CD4-positive, alpha-beta memory T cell (primary cell): ENCODE measurements at regions not wholly inside any gene's neighbourhood (a gene's known extent, or its start where the extent isn't known, plus 50 kb on each side); places are given as distances from the start of the nearest gene placed in this dataset.
"Not testable (repeated sequence)": the region's sequence is repeated elsewhere in the genome, so short reads cannot be mapped to it uniquely, and the experiment has no call there.

ENCODE experiments used
- CTCF ChIA-PET: fragments of 350-600 bp; sonication (Branson Sonifier 250); formaldehyde crosslinking; loops from one replicate; lab custom pipeline; 2021; ENCODE audit warnings: inconsistent platforms; ENCODE audit not compliant: partially characterized antibody; lab: Charles Lee
- POLR2A ChIA-PET: fragments of 350-600 bp; sonication (Branson Sonifier 250); formaldehyde crosslinking; loops from one replicate; lab custom pipeline; 2021; ENCODE audit not compliant: partially characterized antibody; lab: Charles Lee
- DNase-seq, 5 donors: peaks; one replicate each; pipeline versions ENCODE4 v3.0.0 to v3.0.0-alpha.2; 2020 to 2022; ENCODE audit warnings: mixed read lengths in 1 of 5
- H3K27ac ChIP-seq: one replicate; pipeline ENCODE4 v1.7.0; 2013; ENCODE audit warnings: low read depth, low read length
- H3K27me3 ChIP-seq: 2 replicates; pipeline ENCODE4 v1.7.0; 2013; ENCODE audit warnings: mild to moderate bottlenecking, low read length, moderate library complexity; ENCODE audit not compliant: insufficient read depth
- H3K36me3 ChIP-seq: 2 replicates; pipeline ENCODE4 v1.7.0; 2013; ENCODE audit warnings: mild to moderate bottlenecking, low read length, moderate library complexity; ENCODE audit not compliant: insufficient read depth
- H3K4me1 ChIP-seq: 2 replicates; pipeline ENCODE4 v1.7.0; 2013; ENCODE audit warnings: mild to moderate bottlenecking, low read length, moderate library complexity; ENCODE audit not compliant: insufficient read depth
- H3K4me3 ChIP-seq, 2 donors: one replicate each; pipeline ENCODE4 v1.7.0; 2013; ENCODE audit warnings: low read length in 2 of 2, mild to moderate bottlenecking in 1 of 2
- H3K9me3 ChIP-seq, 2 donors: one replicate each; pipeline ENCODE4 v1.7.0; 2013; ENCODE audit warnings: low read length in 2 of 2, control low read depth in 1 of 2; ENCODE audit not compliant: control insufficient read depth in 1 of 2
- H3K27ac Mint-ChIP-seq, 7 donors: one replicate each; pipeline ENCODE4 v1.8.0; 2020 to 2021; ENCODE audit warnings: mixed read lengths in 7 of 7, mild to moderate bottlenecking in 6 of 7, inconsistent platforms in 3 of 7, moderate library complexity in 3 of 7
- H3K27me3 Mint-ChIP-seq, 2 donors: one replicate each; pipeline ENCODE4 v1.8.0; 2020 to 2021; ENCODE audit warnings: mixed read lengths in 2 of 2
- H3K36me3 Mint-ChIP-seq, 2 donors: one replicate each; pipeline ENCODE4 v1.8.0; 2020 to 2021; ENCODE audit warnings: mixed read lengths in 2 of 2, inconsistent platforms in 1 of 2, mild to moderate bottlenecking in 1 of 2
- H3K4me1 Mint-ChIP-seq, 4 donors: one replicate each; pipeline ENCODE4 v1.8.0; 2020 to 2021; ENCODE audit warnings: mixed read lengths in 4 of 4, mild to moderate bottlenecking in 1 of 4
- H3K4me3 Mint-ChIP-seq, 8 donors: one replicate each; pipeline ENCODE4 v1.8.0; 2020 to 2021; ENCODE audit warnings: mixed read lengths in 8 of 8, mild to moderate bottlenecking in 7 of 8, moderate library complexity in 6 of 8, inconsistent platforms in 3 of 8
- H3K9me3 Mint-ChIP-seq, 8 donors: one replicate each; pipeline ENCODE4 v1.8.0; 2020 to 2021; ENCODE audit warnings: mixed read lengths in 8 of 8, mild to moderate bottlenecking in 5 of 8, inconsistent platforms in 3 of 8, moderate library complexity in 1 of 8
- intact Hi-C: fragments of 100-400 bp; cut with micrococcal nuclease; formaldehyde crosslinking; loops from one replicate; pipeline ENCODE4 v1.15.1; 2023

DNA sequence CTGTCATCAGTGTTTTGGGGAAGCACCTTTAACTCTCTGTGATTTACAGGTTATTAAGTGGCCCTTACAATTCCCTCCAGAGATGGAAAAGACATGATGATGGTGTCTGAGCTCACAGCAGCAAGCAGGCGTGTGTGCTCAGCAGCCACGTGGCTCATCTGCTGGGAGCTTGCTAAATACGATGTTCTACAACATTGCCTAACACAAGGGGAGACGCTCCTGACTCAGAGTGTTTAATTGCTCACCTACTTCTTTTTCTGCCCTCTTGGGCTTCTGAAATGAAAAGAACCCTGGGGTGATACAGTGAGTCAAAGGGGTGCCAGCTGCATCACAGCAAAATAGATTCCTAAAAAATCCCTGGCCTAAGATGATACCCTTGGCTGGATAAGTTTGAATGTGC is 56.2 kb upstream of the SAMD11 start:
- H3K4me3 Mint-ChIP-seq, H3K4me1 Mint-ChIP-seq, H3K27me3 ChIP-seq, H3K9me3 Mint-ChIP-seq, H3K27ac ChIP-seq, H3K9me3 ChIP-seq, POLR2A ChIA-PET, H3K4me1 ChIP-seq, H3K4me3 ChIP-seq, H3K36me3 Mint-ChIP-seq, intact Hi-C loops, DNase-seq, CTCF ChIA-PET, H3K36me3 ChIP-seq: not testable (repeated sequence)
- Mint-ChIP-seq H3K27me3 (peaks cover 16 to 26% of the 10 kb centered on the region in 2 donors), H3K27ac (peak overlapping the region in 1 of 7 donors; percentile 4)

DNA sequence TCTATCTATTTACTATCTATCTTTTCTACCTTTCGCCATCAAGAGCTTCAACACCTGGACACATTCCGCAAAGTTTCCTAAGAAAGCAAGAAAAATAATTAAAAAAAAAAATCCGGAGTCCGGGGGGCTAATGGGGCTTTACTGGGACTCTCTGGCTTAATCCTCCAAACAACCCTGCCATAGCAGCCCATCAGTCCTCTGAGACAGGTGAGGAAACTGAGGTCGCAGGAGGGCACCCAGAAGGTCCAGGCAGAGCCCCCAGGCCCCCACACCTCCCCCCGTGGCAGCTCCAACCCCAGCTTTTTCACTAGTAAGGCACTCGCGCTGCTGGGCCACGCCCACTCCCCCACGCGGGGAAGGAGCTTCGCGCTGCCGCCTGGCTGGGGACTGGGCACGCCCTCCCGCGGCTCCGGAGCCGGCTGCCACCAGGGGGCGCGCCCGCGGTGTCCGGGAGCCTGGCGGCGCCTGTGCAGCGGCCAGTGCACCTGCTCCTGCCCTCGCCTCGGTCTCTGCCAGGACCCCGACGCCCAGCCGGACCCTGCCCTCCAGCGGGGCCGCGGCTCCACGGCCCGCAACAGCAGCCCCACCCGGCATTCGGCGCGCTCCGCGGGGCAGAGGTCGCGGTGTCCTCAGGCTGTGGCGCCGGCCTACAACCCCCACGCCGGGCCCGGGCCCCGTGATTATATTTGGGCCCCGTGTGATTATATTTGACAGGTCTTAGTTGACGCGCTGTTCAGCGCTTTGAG is 54.1 kb upstream of the SAMD11 start:
- intact Hi-C loops, result no loop called here
- H3K27ac ChIP-seq, result no peak overlapping the region
- H3K36me3 ChIP-seq, result no peaks in the 10 kb centered on the region
- no peaks in the 10 kb centered on the region for H3K36me3 Mint-ChIP-seq
- H3K4me3 Mint-ChIP-seq, result peak overlapping the region in 4 of 8 donors; percentile 24 to 36 (median 31)
- ChIA-PET POLR2A (interaction anchor here (1.0 kb wide), 1 partner anchor 91 kb away, joined by 4 read pairs; no protein-coding TSS in a partner anchor), CTCF (interaction anchor here (0.7 to 1.5 kb wide), 7 partner anchors 10 to 106 kb away, joined by 3 to 11 read pairs (median 4); partner anchors contain the start of gene NOC2L)
- H3K4me1 ChIP-seq, result peaks cover 4% of the 10 kb centered on the region
- no peaks in the 10 kb centered on the region for H3K9me3 ChIP-seq
- H3K4me3 ChIP-seq, result no peak overlapping the region
- DNase-seq, result peak; percentile 84 to 87 (median 84)
- no peak overlapping the region for H3K27ac Mint-ChIP-seq
- H3K27me3 ChIP-seq, result no peaks in the 10 kb centered on the region
- H3K4me1 Mint-ChIP-seq, result peaks cover 0 to 5% (median 0%) of the 10 kb centered on the region in 4 donors
- H3K27me3 Mint-ChIP-seq, result peaks cover 16 to 23% of the 10 kb centered on the region in 2 donors
- H3K9me3 Mint-ChIP-seq, result no peaks in the 10 kb centered on the region
